ENCODE measurements at regions not wholly inside any gene's neighbourhood (a gene's known extent, or its start where the extent isn't known, plus 50 kb on each side); places are given as distances from the start of the nearest gene placed in this dataset.

DNA sequence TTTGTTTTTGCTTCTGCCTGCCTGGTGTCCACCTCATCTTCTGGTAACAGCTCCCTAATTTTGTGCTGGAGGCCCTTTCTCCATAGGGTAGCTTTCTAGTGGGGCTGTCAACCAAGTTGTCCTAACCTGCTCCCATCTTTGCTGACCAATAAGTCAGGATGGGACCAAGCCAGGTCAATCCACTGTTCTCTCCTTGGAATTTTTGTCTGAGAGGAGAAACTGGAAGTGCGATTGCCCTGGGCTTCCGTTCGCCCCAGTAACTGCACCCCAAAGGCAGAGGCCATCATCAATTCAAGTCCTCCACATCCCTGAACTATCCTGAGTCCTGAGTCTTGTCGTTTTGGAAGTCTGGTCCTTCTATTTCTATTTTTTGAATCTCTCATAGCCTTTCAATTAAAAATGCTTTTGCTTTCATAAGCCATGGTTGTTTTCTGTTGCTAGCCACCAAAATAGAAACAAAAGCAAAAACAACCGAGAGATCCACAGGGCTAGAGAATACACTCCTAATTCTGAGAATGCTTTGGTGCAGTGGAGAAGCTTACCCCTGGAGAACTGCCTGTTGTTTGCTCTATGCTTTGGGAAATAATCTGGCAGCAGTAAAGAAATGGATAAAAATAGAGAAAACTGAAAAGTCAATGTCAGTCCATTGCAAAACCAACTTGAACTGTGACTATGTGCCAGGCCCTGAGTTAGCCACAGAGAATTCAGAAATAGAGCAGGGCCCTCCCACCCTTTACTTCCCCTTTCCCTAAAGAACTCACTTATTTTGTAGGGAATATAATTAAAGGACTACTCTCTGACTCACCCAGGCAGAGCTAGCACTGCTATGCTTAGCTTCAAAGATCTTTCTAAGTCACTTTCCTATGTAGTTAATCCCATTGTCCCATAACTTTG, 368.1 kb downstream of the CXCL12 start:
- H3K4me2 ChIP-seq (ENCODE audit: low read depth, low read length): peak overlapping the region; percentile 72
- H3K4me3 ChIP-seq (ENCODE audit: low read length): 0 out of 2 replicates have a peak overlapping the region, but pooled peaks have one; percentile 12
- H3K27ac ChIP-seq (ENCODE audit: low read length): peak overlapping the region; percentile 73; the same call in 1 of the 2 replicates
- peak overlapping the region; percentile 33 for H2AFZ ChIP-seq (ENCODE audit: low read length)
- H3K9me2 ChIP-seq (replicated peaks; ENCODE audit: insufficient read depth, low read length): no peaks in the 10 kb centered on the region
- peaks cover 34% of the 10 kb centered on the region for H3K4me1 ChIP-seq (ENCODE audit: low read length)
- peak; percentile 54 for DNase-seq
- no peak for TF ChIP-seq EZH2phosphoT487 (IDR thresholded peaks at IDR 0.05; ENCODE audit: low read length)
- TF ChIP-seq, protein P1, sequence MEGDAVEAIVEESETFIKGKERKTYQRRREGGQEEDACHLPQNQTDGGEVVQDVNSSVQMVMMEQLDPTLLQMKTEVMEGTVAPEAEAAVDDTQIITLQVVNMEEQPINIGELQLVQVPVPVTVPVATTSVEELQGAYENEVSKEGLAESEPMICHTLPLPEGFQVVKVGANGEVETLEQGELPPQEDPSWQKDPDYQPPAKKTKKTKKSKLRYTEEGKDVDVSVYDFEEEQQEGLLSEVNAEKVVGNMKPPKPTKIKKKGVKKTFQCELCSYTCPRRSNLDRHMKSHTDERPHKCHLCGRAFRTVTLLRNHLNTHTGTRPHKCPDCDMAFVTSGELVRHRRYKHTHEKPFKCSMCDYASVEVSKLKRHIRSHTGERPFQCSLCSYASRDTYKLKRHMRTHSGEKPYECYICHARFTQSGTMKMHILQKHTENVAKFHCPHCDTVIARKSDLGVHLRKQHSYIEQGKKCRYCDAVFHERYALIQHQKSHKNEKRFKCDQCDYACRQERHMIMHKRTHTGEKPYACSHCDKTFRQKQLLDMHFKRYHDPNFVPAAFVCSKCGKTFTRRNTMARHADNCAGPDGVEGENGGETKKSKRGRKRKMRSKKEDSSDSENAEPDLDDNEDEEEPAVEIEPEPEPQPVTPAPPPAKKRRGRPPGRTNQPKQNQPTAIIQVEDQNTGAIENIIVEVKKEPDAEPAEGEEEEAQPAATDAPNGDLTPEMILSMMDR (IDR thresholded peaks at IDR 0.05; ENCODE audit: low read length): no peak
- no peak for TF ChIP-seq EZH2 (optimal IDR thresholded peaks at IDR 0.05; ENCODE audit: low read depth, low read length)
- no peaks in the 10 kb centered on the region for H3K79me2 ChIP-seq (ENCODE audit: low read length)
- H3K27me3 ChIP-seq (replicated peaks; ENCODE audit: insufficient read depth, low read length): no peaks in the 10 kb centered on the region
- H3K9me3 ChIP-seq (replicated peaks; ENCODE audit: insufficient read depth, low read length): no peaks in the 10 kb centered on the region
- no peaks in the 10 kb centered on the region for H3K36me3 ChIP-seq (replicated peaks; ENCODE audit: insufficient read depth, low read length)
- peak overlapping the region; percentile 4; the same call in 1 of the 2 replicates for H3K9ac ChIP-seq (ENCODE audit: low read length)
- no peaks in the 10 kb centered on the region for H4K20me1 ChIP-seq (ENCODE audit: insufficient read depth, low read length)
- peaks cover 10% of the 10 kb centered on the region for H3F3A ChIP-seq (ENCODE audit: insufficient read depth, low read length)

DNA sequence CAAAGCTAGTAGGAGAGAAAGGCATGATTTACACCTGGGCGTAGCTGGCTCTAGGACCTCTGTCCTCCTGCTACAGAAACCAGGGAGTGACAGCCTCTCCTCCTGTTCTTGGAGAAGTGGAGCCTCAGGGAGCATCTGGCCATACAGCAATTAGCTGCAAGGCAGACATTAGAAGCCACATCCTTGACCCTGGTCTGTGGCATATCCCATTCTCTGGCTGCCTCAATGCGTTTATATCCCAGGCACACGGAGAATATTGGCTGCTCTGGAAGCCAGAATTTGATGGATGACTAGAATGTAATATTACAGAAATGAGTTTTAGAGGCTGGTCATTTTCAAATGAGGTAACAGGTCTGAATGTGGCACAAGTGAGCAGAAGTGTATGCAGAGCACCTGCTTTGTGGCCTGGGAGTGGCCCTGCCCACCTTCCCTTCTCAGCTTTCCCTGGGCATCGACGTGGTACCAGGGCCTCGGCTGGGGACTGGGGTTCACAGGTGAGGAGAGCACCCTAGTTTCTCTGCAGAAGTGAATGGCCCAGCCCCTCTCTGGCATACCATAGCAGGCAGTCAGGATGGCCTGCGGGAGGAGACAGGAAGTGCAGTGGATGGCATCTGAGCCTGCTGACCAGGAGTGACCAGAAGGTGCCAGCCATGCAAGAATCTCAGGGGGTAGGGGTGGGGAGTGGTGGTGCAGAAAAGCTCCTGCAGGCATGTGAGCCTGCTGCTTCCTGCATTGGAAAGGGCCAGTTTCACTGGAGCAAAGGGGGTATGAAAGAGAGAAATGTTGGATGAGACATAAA, 367.2 kb upstream of the ZNF32 start:
- TF ChIP-seq EZH2phosphoT487 (IDR thresholded peaks at IDR 0.05; ENCODE audit: low read length) (no peak), EZH2 (optimal IDR thresholded peaks at IDR 0.05; ENCODE audit: low read depth, low read length) (no peak)
- TF ChIP-seq, protein P1 (IDR thresholded peaks at IDR 0.05; ENCODE audit: low read length): no peak
- no peak for DNase-seq
- H3K4me1 ChIP-seq (ENCODE audit: low read length): peaks cover 42% of the 10 kb centered on the region

DNA sequence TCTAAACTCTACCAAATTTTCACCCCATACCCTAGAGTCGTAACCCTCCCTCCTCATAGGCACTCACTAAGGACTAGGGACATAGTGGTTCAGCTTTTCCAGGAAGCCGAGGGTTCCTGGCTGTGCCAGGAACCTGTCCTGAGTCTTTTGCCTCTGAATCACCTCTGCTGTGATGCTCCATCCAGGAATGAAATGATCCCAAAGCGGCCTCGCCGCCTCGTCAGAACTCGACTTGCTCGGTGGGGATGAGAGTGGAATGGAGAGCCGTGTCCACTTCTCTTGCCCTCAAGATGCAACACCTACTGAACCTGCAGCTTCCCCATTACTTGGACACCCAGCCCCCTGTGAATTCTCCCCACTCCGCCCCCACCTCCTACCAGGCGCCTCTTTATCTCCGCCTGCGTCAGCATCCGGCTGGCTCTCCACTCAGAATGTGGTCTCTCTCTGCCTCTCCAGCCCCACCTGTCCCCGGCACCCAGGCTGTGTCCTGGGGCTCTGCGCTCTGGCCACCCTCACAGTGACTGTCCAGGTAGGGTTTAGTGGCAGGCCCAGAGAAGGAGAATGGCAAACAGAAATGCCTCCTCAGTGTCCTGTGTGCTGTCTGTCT, 366.1 kb upstream of the ZNF32 start:
- Histone ChIP-seq H3K4me1 (ENCODE audit: low read length) (peaks cover 52% of the 10 kb centered on the region), H3K36me3 (replicated peaks; ENCODE audit: insufficient read depth, low read length) (no peaks in the 10 kb centered on the region), H3K9me2 (replicated peaks; ENCODE audit: insufficient read depth, low read length) (no peaks in the 10 kb centered on the region), H3K79me2 (ENCODE audit: low read length) (no peaks in the 10 kb centered on the region), H3F3A (ENCODE audit: insufficient read depth, low read length) (peaks cover 19% of the 10 kb centered on the region), H3K27ac (ENCODE audit: low read length) (no peak overlapping the region), H3K4me2 (ENCODE audit: low read depth, low read length) (no peak overlapping the region), H3K9me3 (replicated peaks; ENCODE audit: insufficient read depth, low read length) (no peaks in the 10 kb centered on the region), H3K9ac (ENCODE audit: low read length) (no peak overlapping the region), H4K20me1 (ENCODE audit: insufficient read depth, low read length) (no peaks in the 10 kb centered on the region), H3K4me3 (ENCODE audit: low read length) (no peak overlapping the region), H3K27me3 (replicated peaks; ENCODE audit: insufficient read depth, low read length) (no peaks in the 10 kb centered on the region), H2AFZ (ENCODE audit: low read length) (no peak overlapping the region)
- TF ChIP-seq, protein P1 (IDR thresholded peaks at IDR 0.05; ENCODE audit: low read length): no peak
- TF ChIP-seq EZH2 (optimal IDR thresholded peaks at IDR 0.05; ENCODE audit: low read depth, low read length): no peak
- TF ChIP-seq EZH2phosphoT487 (IDR thresholded peaks at IDR 0.05; ENCODE audit: low read length): no peak
- DNase-seq: no peak

More for the DNA sequence above, 367.2 kb upstream of the ZNF32 start:
- Histone ChIP-seq H2AFZ (ENCODE audit: low read length) (no peak overlapping the region), H3K4me2 (ENCODE audit: low read depth, low read length) (no peak overlapping the region; the same call in 1 of the 2 replicates), H3K9me3 (replicated peaks; ENCODE audit: insufficient read depth, low read length) (no peaks in the 10 kb centered on the region), H3K36me3 (replicated peaks; ENCODE audit: insufficient read depth, low read length) (no peaks in the 10 kb centered on the region), H3K9ac (ENCODE audit: low read length) (no peak overlapping the region), H3K27me3 (replicated peaks; ENCODE audit: insufficient read depth, low read length) (no peaks in the 10 kb centered on the region), H4K20me1 (ENCODE audit: insufficient read depth, low read length) (no peaks in the 10 kb centered on the region), H3K79me2 (ENCODE audit: low read length) (no peaks in the 10 kb centered on the region), H3K27ac (ENCODE audit: low read length) (peak overlapping the region; percentile 73; the same call in 1 of the 2 replicates), H3F3A (ENCODE audit: insufficient read depth, low read length) (peaks cover 19% of the 10 kb centered on the region), H3K4me3 (ENCODE audit: low read length) (no peak overlapping the region), H3K9me2 (replicated peaks; ENCODE audit: insufficient read depth, low read length) (no peaks in the 10 kb centered on the region)
